A673 (cell line): ENCODE measurements at regions not wholly inside any gene's neighbourhood (a gene's known extent, or its start where the extent isn't known, plus 50 kb on each side); places are given as distances from the start of the nearest gene placed in this dataset.

Source experiments
- BruUV-seq: library from RNA; stranded (reverse); fragments of 400-500 nt; replicated peaks from 2 replicates; lab custom pipeline; 2021; lab: Mats Ljungman, UMichigan
- CTCF ChIA-PET: fragments of 300-600 bp; sonication (Branson Sonifier 250); formaldehyde crosslinking; loops from one replicate; lab custom pipeline; 2022; ENCODE audit warnings: antibody characterized with exemption; lab: Charles Lee
- POLR2A ChIA-PET: fragments of 300-600 bp; sonication (Branson Sonifier 250); formaldehyde crosslinking; loops from one replicate; lab custom pipeline; 2022; ENCODE audit warnings: antibody characterized with exemption; ENCODE audit not compliant: low non-redundant PET; lab: Charles Lee
- DNase-seq: peaks from one replicate; pipeline ENCODE4 v3.0.0-alpha.2; 2015; ENCODE audit warnings: low spot score
- H3K27ac ChIP-seq: fragments of 200-600 bp; sonication (generic); 2 replicates; pipeline ENCODE4 v1.5.1; 2016; ENCODE audit warnings: mixed run types, low read depth, mild to moderate bottlenecking, mixed read lengths, antibody characterized with exemption, low read length; ENCODE audit not compliant: poor library complexity, severe bottlenecking
- H3K27me3 ChIP-seq: fragments of 200-600 bp; sonication (generic); replicated peaks from 2 replicates; pipeline ENCODE4 v1.6.1; 2017; ENCODE audit warnings: mixed run types, low read depth, mild to moderate bottlenecking, mixed read lengths, antibody characterized with exemption, low read length; ENCODE audit not compliant: insufficient read depth, poor library complexity
- H3K36me3 ChIP-seq: fragments of 200-600 bp; sonication (generic); 2 replicates; pipeline ENCODE4 v1.6.1; 2016; ENCODE audit warnings: mixed run types, mild to moderate bottlenecking, mixed read lengths, antibody characterized with exemption, low read length; ENCODE audit not compliant: insufficient read depth, poor library complexity, severe bottlenecking
- H3K4me1 ChIP-seq: fragments of 200-600 bp; sonication (generic); 2 replicates; pipeline ENCODE4 v1.6.1; 2017; ENCODE audit warnings: mixed run types, mild to moderate bottlenecking, mixed read lengths, antibody characterized with exemption, low read length; ENCODE audit not compliant: insufficient read depth, poor library complexity, severe bottlenecking
- H3K4me3 ChIP-seq: fragments of 200-600 bp; sonication (generic); 2 replicates; pipeline ENCODE4 v1.5.1; 2016; ENCODE audit warnings: low read depth, mixed run types, mild to moderate bottlenecking, mixed read lengths, low read length; ENCODE audit not compliant: poor library complexity, severe bottlenecking
- H3K9me3 ChIP-seq: fragments of 200-600 bp; sonication (generic); 2 replicates; pipeline ENCODE4 v1.6.1; 2016; ENCODE audit warnings: mixed run types, low read depth, mild to moderate bottlenecking, mixed read lengths, antibody characterized with exemption, low read length; ENCODE audit not compliant: poor library complexity, severe bottlenecking
- EZH2 ChIP-seq: fragments of 200-600 bp; sonication (generic); IDR thresholded peaks from 2 replicates; pipeline ENCODE4 v1.6.1; 2017; ENCODE audit warnings: borderline replicate concordance, low read depth, mild to moderate bottlenecking, mixed read lengths, antibody characterized with exemption, low read length; ENCODE audit not compliant: poor library complexity, severe bottlenecking
- intact Hi-C: fragments of 100-400 bp; cut with micrococcal nuclease; formaldehyde crosslinking; loops from one replicate; pipeline ENCODE4 v1.10.0; 2022; ENCODE audit not compliant: unreplicated experiment
- TF ChIP-seq, protein P1 (sequence below): fragments of 300-800, 200-600 bp; sonication (generic); conservative IDR thresholded peaks from 2 replicates; pipeline ENCODE4 v1.5.1; 2017; ENCODE audit warnings: low read depth, mild to moderate bottlenecking, antibody characterized with exemption, low read length, moderate library complexity, mixed read lengths

DNA sequence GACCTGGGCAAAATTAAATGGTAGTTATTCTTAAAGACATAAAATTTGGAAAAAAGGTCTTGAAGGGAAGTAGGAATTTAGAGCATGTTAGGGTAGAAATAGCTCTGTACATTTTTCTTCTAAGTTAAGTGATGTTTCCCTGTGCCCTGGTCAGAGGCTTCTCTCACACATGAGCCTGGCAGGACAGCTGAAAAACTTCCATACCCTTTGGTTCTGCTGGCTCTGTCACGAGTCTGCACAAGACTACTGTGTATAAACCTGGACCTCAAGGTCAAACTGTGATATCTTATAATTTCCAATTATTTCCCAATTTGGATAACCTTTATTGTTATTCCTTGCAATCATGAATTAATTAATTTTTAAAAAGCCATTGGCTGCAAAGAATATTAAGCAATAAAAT is 664.7 kb downstream of the BCL11A start:
- Histone ChIP-seq H3K36me3 (no peaks in the 10 kb centered on the region), H3K27ac (no peak overlapping the region), H3K27me3 (peaks cover 37% of the 10 kb centered on the region), H3K4me3 (no peak overlapping the region), H3K9me3 (no peaks in the 10 kb centered on the region), H3K4me1 (no peaks in the 10 kb centered on the region)
- no TSS peak for BruUV-seq
- ChIA-PET CTCF (no interaction called here), POLR2A (no interaction called here)
- intact Hi-C loops: no loop called here
- DNase-seq: no peak
- TF ChIP-seq, protein P1, sequence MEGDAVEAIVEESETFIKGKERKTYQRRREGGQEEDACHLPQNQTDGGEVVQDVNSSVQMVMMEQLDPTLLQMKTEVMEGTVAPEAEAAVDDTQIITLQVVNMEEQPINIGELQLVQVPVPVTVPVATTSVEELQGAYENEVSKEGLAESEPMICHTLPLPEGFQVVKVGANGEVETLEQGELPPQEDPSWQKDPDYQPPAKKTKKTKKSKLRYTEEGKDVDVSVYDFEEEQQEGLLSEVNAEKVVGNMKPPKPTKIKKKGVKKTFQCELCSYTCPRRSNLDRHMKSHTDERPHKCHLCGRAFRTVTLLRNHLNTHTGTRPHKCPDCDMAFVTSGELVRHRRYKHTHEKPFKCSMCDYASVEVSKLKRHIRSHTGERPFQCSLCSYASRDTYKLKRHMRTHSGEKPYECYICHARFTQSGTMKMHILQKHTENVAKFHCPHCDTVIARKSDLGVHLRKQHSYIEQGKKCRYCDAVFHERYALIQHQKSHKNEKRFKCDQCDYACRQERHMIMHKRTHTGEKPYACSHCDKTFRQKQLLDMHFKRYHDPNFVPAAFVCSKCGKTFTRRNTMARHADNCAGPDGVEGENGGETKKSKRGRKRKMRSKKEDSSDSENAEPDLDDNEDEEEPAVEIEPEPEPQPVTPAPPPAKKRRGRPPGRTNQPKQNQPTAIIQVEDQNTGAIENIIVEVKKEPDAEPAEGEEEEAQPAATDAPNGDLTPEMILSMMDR: no peak
- no peak for TF ChIP-seq EZH2

DNA sequence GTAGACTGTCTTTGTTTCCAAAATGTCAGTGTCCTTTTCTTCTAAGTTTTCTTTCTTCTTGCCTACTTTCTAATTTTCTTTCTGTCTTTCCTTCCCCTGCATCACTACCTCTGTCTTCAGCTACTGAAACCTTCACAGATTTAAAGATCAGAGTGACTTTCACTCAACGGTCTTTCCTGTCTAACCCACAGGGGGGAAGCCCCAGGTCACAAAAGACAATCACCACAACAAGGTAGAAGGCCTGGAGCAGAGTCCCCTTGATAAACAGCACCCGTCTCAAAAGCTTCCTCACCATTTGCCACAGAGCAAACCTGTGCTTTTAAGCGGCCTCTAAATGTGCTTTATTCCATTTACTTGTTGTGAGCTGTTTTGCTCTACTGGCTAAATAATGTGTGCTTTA is 665.4 kb downstream of the BCL11A start:
- TF ChIP-seq EZH2: no peak
- TF ChIP-seq, protein P1: no peak
- BruUV-seq: no TSS peak
- H3K27ac ChIP-seq: no peak overlapping the region
- peaks cover 32% of the 10 kb centered on the region for H3K27me3 ChIP-seq
- CTCF ChIA-PET: no interaction called here
- H3K4me1 ChIP-seq: no peaks in the 10 kb centered on the region
- H3K36me3 ChIP-seq: no peaks in the 10 kb centered on the region
- no peak overlapping the region for H3K4me3 ChIP-seq
- no peaks in the 10 kb centered on the region for H3K9me3 ChIP-seq
- no peak for DNase-seq
- intact Hi-C loops: no loop called here
- POLR2A ChIA-PET: no interaction called here

- no peaks in the 10 kb centered on the region for H3K36me3 ChIP-seq
- CTCF ChIA-PET: no interaction called here
- TF ChIP-seq, protein P1: no peak
- no peak for TF ChIP-seq EZH2
- H3K27me3 ChIP-seq: peaks cover 32% of the 10 kb centered on the region
- H3K9me3 ChIP-seq: no peaks in the 10 kb centered on the region
- no peak overlapping the region for H3K4me3 ChIP-seq
- intact Hi-C loops: no loop called here
- DNase-seq: no peak
- no TSS peak for BruUV-seq
- POLR2A ChIA-PET: no interaction called here
- no peaks in the 10 kb centered on the region for H3K4me1 ChIP-seq
- no peak overlapping the region for H3K27ac ChIP-seq
These were observed 666.1 kb downstream of the BCL11A start for GRCh38 chr2:59887366-59887765.
